Lower lobe of right lung (tissue), 2 donors: ENCODE measurements at regions not wholly inside any gene's neighbourhood (a gene's known extent, or its start where the extent isn't known, plus 50 kb on each side); places are given as distances from the start of the nearest gene placed in this dataset.

Experiments used
- ATAC-seq, 2 donors: fragments of 200-7000 bp; cut with Tn5 transposase; one replicate each; pipeline ENCODE4 v1.9.1; 2020 to 2022; ENCODE audit warnings: mild to moderate bottlenecking in 2 of 2, moderate library complexity in 2 of 2
- DNase-seq: peaks from one replicate; pipeline ENCODE4 v3.0.0-alpha.2; 2020
- H3K27ac ChIP-seq: fragments of 200-600 bp; one replicate; pipeline ENCODE4 v1.8.0; 2022
- H3K27me3 ChIP-seq: fragments of 200-600 bp; one replicate; pipeline ENCODE4 v1.8.0; 2022; ENCODE audit warnings: low read depth
- H3K36me3 ChIP-seq: fragments of 200-600 bp; one replicate; pipeline ENCODE4 v1.8.0; 2022; ENCODE audit warnings: mild to moderate bottlenecking
- H3K4me1 ChIP-seq: fragments of 200-600 bp; one replicate; pipeline ENCODE4 v1.8.0; 2022
- H3K4me3 ChIP-seq: fragments of 200-600 bp; one replicate; pipeline ENCODE4 v1.8.0; 2022; ENCODE audit warnings: mild to moderate bottlenecking
- H3K9me3 ChIP-seq: fragments of 200-600 bp; one replicate; pipeline ENCODE4 v1.8.0; 2022
- intact Hi-C: fragments of 100-400 bp; cut with DNase I; formaldehyde crosslinking; loops from one replicate; pipeline ENCODE4 v1.11.0; 2022
- TF ChIP-seq, protein P1 (sequence below): fragments of 200-600 bp; IDR thresholded peaks from one replicate; pipeline ENCODE4 v1.8.0; 2022; ENCODE audit warnings: antibody characterized with exemption, mild to moderate bottlenecking
- donor health status: DM: no; HTN: yes; CAD: no; lungs with severe emphysema.

DNA sequence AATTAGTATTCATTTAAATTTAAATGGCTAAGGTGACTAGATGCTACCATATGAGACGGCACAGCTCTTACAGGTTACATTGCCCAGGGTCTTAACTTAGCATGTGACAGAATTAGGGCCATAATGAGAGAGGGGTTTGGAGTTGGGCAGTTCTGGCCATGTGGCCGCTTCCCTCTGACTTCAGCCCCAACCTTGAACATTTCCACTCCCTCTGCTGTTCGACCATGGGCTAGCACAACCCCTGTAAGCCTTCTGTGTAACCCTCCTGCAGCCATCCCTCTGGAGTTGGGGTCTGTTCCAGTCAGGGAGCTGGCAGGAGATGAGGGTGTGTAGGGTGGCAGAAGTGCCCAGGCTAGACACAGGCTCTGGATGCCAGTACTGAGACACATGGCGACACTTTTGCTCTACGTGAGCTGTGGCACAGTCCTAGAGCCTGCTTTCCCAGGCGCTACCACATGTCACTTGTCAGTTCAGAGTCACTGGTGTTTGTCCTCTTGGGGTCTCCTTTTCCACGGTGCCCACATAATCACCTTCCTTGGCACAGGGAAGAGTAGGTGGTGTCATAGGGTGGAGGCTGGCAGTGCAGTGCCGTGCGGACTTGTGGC is 128.7 kb upstream of the PITX1 start:
- Histone ChIP-seq H3K4me3 (no peak overlapping the region), H3K27ac (no peak overlapping the region), H3K4me1 (no peaks in the 10 kb centered on the region), H3K9me3 (peaks cover 6% of the 10 kb centered on the region), H3K27me3 (peaks cover 8% of the 10 kb centered on the region), H3K36me3 (no peaks in the 10 kb centered on the region)
- TF ChIP-seq, protein P1, sequence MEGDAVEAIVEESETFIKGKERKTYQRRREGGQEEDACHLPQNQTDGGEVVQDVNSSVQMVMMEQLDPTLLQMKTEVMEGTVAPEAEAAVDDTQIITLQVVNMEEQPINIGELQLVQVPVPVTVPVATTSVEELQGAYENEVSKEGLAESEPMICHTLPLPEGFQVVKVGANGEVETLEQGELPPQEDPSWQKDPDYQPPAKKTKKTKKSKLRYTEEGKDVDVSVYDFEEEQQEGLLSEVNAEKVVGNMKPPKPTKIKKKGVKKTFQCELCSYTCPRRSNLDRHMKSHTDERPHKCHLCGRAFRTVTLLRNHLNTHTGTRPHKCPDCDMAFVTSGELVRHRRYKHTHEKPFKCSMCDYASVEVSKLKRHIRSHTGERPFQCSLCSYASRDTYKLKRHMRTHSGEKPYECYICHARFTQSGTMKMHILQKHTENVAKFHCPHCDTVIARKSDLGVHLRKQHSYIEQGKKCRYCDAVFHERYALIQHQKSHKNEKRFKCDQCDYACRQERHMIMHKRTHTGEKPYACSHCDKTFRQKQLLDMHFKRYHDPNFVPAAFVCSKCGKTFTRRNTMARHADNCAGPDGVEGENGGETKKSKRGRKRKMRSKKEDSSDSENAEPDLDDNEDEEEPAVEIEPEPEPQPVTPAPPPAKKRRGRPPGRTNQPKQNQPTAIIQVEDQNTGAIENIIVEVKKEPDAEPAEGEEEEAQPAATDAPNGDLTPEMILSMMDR, result no peak
- intact Hi-C loops, result no loop called here
- DNase-seq, result no peak
- ATAC-seq, result no peak

- no peak overlapping the region for H3K27ac ChIP-seq
- DNase-seq (no peak), ATAC-seq (no peak)
- no peaks in the 10 kb centered on the region for H3K4me1 ChIP-seq
- H3K36me3 ChIP-seq, result no peaks in the 10 kb centered on the region
- intact Hi-C loops, result no loop called here
- no peak overlapping the region for H3K4me3 ChIP-seq
- H3K27me3 ChIP-seq, result peaks cover 12% of the 10 kb centered on the region
- TF ChIP-seq, protein P1, result no peak
- H3K9me3 ChIP-seq, result peaks cover 6% of the 10 kb centered on the region
Observed at GRCh38 chr5:135161221-135161620, 127.2 kb upstream of the PITX1 start.

GRCh38 chr5:135160036-135160675 is 126.1 kb upstream of the PITX1 start:
- Histone ChIP-seq H3K4me1 (no peaks in the 10 kb centered on the region), H3K27ac (no peak overlapping the region), H3K27me3 (peaks cover 12% of the 10 kb centered on the region), H3K9me3 (peaks cover 6% of the 10 kb centered on the region), H3K4me3 (no peak overlapping the region), H3K36me3 (no peaks in the 10 kb centered on the region)
- TF ChIP-seq, protein P1, result no peak
- ATAC-seq (no peak), DNase-seq (no peak)
- intact Hi-C loops, result no loop called here

DNA sequence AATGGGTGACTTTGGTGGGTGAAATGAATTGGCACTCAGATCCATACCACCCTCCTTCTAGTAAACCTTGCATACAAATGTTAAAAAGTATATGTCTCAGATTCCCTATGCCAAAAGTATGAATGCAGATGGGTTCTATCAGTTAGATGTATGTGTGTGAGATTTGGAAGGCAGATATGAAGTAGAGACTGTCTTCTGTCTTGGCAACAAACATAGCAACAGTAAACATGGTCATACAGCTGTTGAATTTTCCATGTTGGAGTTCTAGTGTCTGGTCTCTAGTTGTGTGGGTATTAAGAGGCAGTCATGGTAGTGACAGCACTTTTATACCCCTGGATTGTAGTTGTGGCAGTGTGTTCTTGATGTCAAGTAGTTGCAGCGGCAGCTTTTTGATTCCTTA is 125.6 kb upstream of the PITX1 start:
- Histone ChIP-seq H3K4me3 (no peak overlapping the region), H3K27me3 (peaks cover 12% of the 10 kb centered on the region), H3K9me3 (peaks cover 6% of the 10 kb centered on the region), H3K36me3 (no peaks in the 10 kb centered on the region), H3K4me1 (no peaks in the 10 kb centered on the region), H3K27ac (no peak overlapping the region)
- no peak for ATAC-seq
- TF ChIP-seq, protein P1, result no peak
- intact Hi-C loops, result no loop called here
- no peak for DNase-seq

DNA sequence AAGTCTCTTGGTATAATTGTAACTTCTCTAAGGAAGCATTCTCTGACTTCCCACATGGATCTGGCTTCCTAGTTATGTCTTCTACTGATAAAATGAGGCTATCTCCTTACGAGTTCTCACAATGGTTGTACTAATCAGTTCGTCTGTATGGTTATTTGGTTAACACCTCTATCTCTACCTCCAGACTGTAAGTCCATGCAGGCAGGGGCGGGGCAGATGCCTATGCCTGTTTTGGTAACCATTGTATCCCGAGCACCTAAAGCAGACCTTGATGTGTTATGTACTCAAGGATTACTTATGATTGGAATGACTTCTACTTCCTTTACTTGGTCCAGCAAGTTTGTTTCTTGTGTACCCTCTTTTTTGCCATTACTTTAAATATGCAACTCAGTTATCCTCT is 125.0 kb upstream of the PITX1 start:
- TF ChIP-seq, protein P1, result no peak
- Histone ChIP-seq H3K9me3 (peaks cover 6% of the 10 kb centered on the region), H3K4me3 (no peak overlapping the region), H3K36me3 (no peaks in the 10 kb centered on the region), H3K27ac (no peak overlapping the region), H3K27me3 (peaks cover 12% of the 10 kb centered on the region), H3K4me1 (no peaks in the 10 kb centered on the region)
- intact Hi-C loops, result no loop called here
- ATAC-seq, result no peak
- no peak for DNase-seq
